ENCODE measurements at regions not wholly inside any gene's neighbourhood (a gene's known extent, or its start where the extent isn't known, plus 50 kb on each side); places are given as distances from the start of the nearest gene placed in this dataset.
A peak's percentile ranks its signal among the peaks of the same experiment; 100 is the strongest.
"Not testable (repeated sequence)": the region's sequence is repeated elsewhere in the genome, so short reads cannot be mapped to it uniquely, and the experiment has no call there.

GRCh38 chr2:83827618-83828017, 631.5 kb downstream of the SUCLG1 start:
- TF ChIP-seq CTCF (IDR thresholded peaks at IDR 0.05) (peak; percentile 48), ZFX (IDR thresholded peaks at IDR 0.05; ENCODE audit: borderline replicate concordance) (no peak)
- H3K27ac ChIP-seq: no peak overlapping the region

GRCh38 chr2:83826577-83826976, 632.5 kb downstream of the SUCLG1 start:
- no peak for TF ChIP-seq CTCF (IDR thresholded peaks at IDR 0.05)
- no peak for TF ChIP-seq ZFX (IDR thresholded peaks at IDR 0.05; ENCODE audit: borderline replicate concordance)

GRCh38 chr2:83823229-83823628, 635.9 kb downstream of the SUCLG1 start:
- TF ChIP-seq CTCF (IDR thresholded peaks at IDR 0.05): no peak
- no peak for TF ChIP-seq ZFX (IDR thresholded peaks at IDR 0.05; ENCODE audit: borderline replicate concordance)

More at GRCh38 chr2:83826577-83826976, 632.5 kb downstream of the SUCLG1 start:
- no peak overlapping the region for H3K27ac ChIP-seq

GRCh38 chr2:83817511-83817910, 641.6 kb downstream of the SUCLG1 start:
- TF ChIP-seq ZFX (IDR thresholded peaks at IDR 0.05; ENCODE audit: borderline replicate concordance): no peak
- TF ChIP-seq CTCF (IDR thresholded peaks at IDR 0.05): peak; percentile 59
- no peak overlapping the region for H3K27ac ChIP-seq

More at GRCh38 chr2:83823229-83823628, 635.9 kb downstream of the SUCLG1 start:
- H3K27ac ChIP-seq: no peak overlapping the region

- no peak for TF ChIP-seq ZFX (IDR thresholded peaks at IDR 0.05; ENCODE audit: borderline replicate concordance)
- no peak for TF ChIP-seq CTCF (IDR thresholded peaks at IDR 0.05)
- H3K27ac ChIP-seq: no peak overlapping the region
Observed at GRCh38 chr2:83808878-83809277, 650.2 kb downstream of the SUCLG1 start.

GRCh38 chr2:83802604-83803003, 656.5 kb downstream of the SUCLG1 start:
- no peak overlapping the region for H3K27ac ChIP-seq
- TF ChIP-seq ZFX (IDR thresholded peaks at IDR 0.05; ENCODE audit: borderline replicate concordance): no peak
- TF ChIP-seq CTCF (IDR thresholded peaks at IDR 0.05): no peak

GRCh38 chr2:83795777-83796176, 663.3 kb downstream of the SUCLG1 start:
- TF ChIP-seq ZFX (IDR thresholded peaks at IDR 0.05; ENCODE audit: borderline replicate concordance) (no peak), CTCF (IDR thresholded peaks at IDR 0.05) (no peak)
- H3K27ac ChIP-seq: no peak overlapping the region

GRCh38 chr2:83790467-83790866, 668.6 kb downstream of the SUCLG1 start:
- not testable (repeated sequence) for H3K27ac ChIP-seq

GRCh38 chr2:83789674-83790073, 669.4 kb downstream of the SUCLG1 start:
- not testable (repeated sequence) for H3K27ac ChIP-seq

GRCh38 chr2:83788938-83789566, 670.0 kb downstream of the SUCLG1 start:
- H3K27ac ChIP-seq: not testable (repeated sequence)

Data from 22Rv1 (cell line).